Prostate gland (tissue), 2 donors: ENCODE measurements at regions not wholly inside any gene's neighbourhood (a gene's known extent, or its start where the extent isn't known, plus 50 kb on each side); places are given as distances from the start of the nearest gene placed in this dataset.
"Not testable (repeated sequence)": the region's sequence is repeated elsewhere in the genome, so short reads cannot be mapped to it uniquely, and the experiment has no call there.

ENCODE experiments used
- DNase-seq: peaks from one replicate; pipeline ENCODE4 v3.0.0-alpha.2; 2019; ENCODE audit warnings: low spot score
- H3K27ac ChIP-seq, 2 donors: fragments of 200-600 bp; sonication (generic); 2 replicates each; pipeline ENCODE4 v1.5.1; 2017 to 2019
- H3K27me3 ChIP-seq: fragments of 200-600 bp; sonication (generic); replicated peaks from 2 replicates; pipeline ENCODE4 v1.5.1; 2019; ENCODE audit not compliant: insufficient read depth
- H3K36me3 ChIP-seq, 2 donors: fragments of 200-600 bp; sonication (generic); 1 replicate in 1 of 2; 2 replicates in 1 of 2; pipeline versions ENCODE4 v1.5.1 to v1.8.1; 2017 to 2019
- H3K4me1 ChIP-seq: fragments of 200-600 bp; sonication (generic); replicated peaks from 2 replicates; pipeline ENCODE4 v1.5.1; 2019
- H3K4me3 ChIP-seq, 2 donors: fragments of 200-600 bp; sonication (generic); 2 replicates each; pipeline ENCODE4 v1.5.1; 2017 to 2019
- H3K9me3 ChIP-seq: fragments of 200-600 bp; sonication (generic); 2 replicates; pipeline ENCODE4 v1.5.1; 2017
- POLR2A ChIP-seq: fragments of 450-650 bp; IDR thresholded peaks from one replicate; pipeline ENCODE4 v1.6.1; 2016; ENCODE audit warnings: antibody characterized with exemption, mild to moderate bottlenecking
- POLR2AphosphoS5 ChIP-seq: sonication (generic); formaldehyde crosslinking; IDR thresholded peaks from one replicate; pipeline ENCODE4 v1.6.1; 2017; ENCODE audit warnings: antibody characterized with exemption
- WGBS: methylation state at CpG from one replicate; pipeline ENCODE4 v1.1.5; 2018; 5-methylcytosine and 5-hydroxymethylcytosine counted together
- intact Hi-C: fragments of 100-400 bp; cut with DNase I; formaldehyde crosslinking; loops from one replicate; pipeline ENCODE4 v1.14.2; 2022
- TF ChIP-seq, protein P1 (sequence below), 4 experiments: fragments of 200-600 bp in 2 of 4; fragments of 450-650 bp in 2 of 4; sonication (generic) in 2 of 4; IDR thresholded peaks; 1 replicate in 3 of 4; 2 replicates in 1 of 4; pipeline ENCODE4 v1.5.1; 2016 to 2019; ENCODE audit warnings: antibody characterized with exemption in 4 of 4, mild to moderate bottlenecking in 2 of 4, moderate library complexity in 2 of 4

GRCh38 chr4:117700111-117700892, 334.0 kb upstream of the NDST3 start:
- H3K4me1 ChIP-seq, result no peaks in the 10 kb centered on the region
- no peak overlapping the region for H3K27ac ChIP-seq
- DNase-seq, result no peak
- 92% methylated on average over 3 of the region's 3 CpGs for WGBS
- no peak overlapping the region for H3K4me3 ChIP-seq
- no peaks in the 10 kb centered on the region for H3K9me3 ChIP-seq
- no peaks in the 10 kb centered on the region for H3K27me3 ChIP-seq
- H3K36me3 ChIP-seq, result no peaks in the 10 kb centered on the region
- intact Hi-C loops, result no loop called here
- TF ChIP-seq, protein P1, sequence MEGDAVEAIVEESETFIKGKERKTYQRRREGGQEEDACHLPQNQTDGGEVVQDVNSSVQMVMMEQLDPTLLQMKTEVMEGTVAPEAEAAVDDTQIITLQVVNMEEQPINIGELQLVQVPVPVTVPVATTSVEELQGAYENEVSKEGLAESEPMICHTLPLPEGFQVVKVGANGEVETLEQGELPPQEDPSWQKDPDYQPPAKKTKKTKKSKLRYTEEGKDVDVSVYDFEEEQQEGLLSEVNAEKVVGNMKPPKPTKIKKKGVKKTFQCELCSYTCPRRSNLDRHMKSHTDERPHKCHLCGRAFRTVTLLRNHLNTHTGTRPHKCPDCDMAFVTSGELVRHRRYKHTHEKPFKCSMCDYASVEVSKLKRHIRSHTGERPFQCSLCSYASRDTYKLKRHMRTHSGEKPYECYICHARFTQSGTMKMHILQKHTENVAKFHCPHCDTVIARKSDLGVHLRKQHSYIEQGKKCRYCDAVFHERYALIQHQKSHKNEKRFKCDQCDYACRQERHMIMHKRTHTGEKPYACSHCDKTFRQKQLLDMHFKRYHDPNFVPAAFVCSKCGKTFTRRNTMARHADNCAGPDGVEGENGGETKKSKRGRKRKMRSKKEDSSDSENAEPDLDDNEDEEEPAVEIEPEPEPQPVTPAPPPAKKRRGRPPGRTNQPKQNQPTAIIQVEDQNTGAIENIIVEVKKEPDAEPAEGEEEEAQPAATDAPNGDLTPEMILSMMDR (IDR thresholded peaks at IDR 0.05), result no peak

GRCh38 chr4:117702353-117702752, 331.9 kb upstream of the NDST3 start:
- intact Hi-C loops, result no loop called here
- WGBS, result 48% methylated on average over 3 of the region's 3 CpGs
- no peak for DNase-seq

DNA sequence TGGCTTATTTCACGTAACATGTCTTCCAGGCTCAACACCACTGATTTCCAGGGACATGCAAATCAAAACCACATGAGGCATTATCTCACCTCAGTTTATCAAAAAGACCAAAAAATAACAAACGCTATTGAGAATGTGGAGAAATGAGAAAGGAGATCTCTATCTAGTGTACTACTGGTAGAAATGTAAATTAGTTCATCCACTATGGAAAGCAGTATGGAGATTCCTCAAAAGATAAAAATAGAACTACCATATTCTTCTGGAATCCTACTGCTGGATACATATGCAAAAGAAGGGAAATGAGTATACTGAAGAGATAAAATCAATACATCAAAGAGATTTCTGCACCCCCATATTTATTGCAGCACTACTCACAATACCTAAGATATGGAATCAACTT, 329.6 kb upstream of the NDST3 start:
- no peak overlapping the region for H3K4me3 ChIP-seq
- no peaks in the 10 kb centered on the region for H3K4me1 ChIP-seq
- no peak for DNase-seq
- H3K27ac ChIP-seq, result no peak overlapping the region
- H3K9me3 ChIP-seq, result no peaks in the 10 kb centered on the region
- 68% methylated on average over 2 of the region's 2 CpGs for WGBS
- TF ChIP-seq POLR2A (no peak), POLR2AphosphoS5 (no peak)
- TF ChIP-seq, protein P1 (IDR thresholded peaks at IDR 0.05), result no peak
- intact Hi-C loops, result no loop called here
- no peaks in the 10 kb centered on the region for H3K36me3 ChIP-seq
- no peaks in the 10 kb centered on the region for H3K27me3 ChIP-seq

More at GRCh38 chr4:117702353-117702752, 331.9 kb upstream of the NDST3 start:
- H3K27ac ChIP-seq, result no peak overlapping the region
- H3K4me1 ChIP-seq, result no peaks in the 10 kb centered on the region
- no peak for TF ChIP-seq POLR2AphosphoS5
- TF ChIP-seq POLR2A, result no peak
- TF ChIP-seq, protein P1 (IDR thresholded peaks at IDR 0.05), result no peak
- no peak overlapping the region for H3K4me3 ChIP-seq
- no peaks in the 10 kb centered on the region for H3K27me3 ChIP-seq
- no peaks in the 10 kb centered on the region for H3K36me3 ChIP-seq
- H3K9me3 ChIP-seq, result no peaks in the 10 kb centered on the region

DNA sequence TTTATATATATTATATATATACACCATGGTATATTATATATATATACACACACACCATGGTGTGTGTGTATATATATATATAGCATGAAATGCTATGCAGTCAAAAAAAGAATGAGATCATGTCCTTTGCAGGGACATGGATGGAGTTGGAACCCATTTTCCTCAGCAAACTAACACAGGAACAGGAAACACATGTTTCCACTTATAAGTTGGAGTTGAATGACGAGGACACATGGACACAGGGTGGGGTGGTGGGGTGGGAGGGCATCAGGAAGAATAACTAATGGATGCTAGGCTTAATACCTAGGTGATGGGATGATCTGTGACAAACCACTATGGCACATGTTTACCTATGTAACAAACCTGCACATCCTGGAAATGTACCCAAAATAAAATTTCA, 293.6 kb upstream of the NDST3 start:
- Histone ChIP-seq H3K4me3 (no peak overlapping the region), H3K27ac (no peak overlapping the region), H3K27me3 (no peaks in the 10 kb centered on the region), H3K4me1 (no peaks in the 10 kb centered on the region), H3K36me3 (no peaks in the 10 kb centered on the region), H3K9me3 (no peaks in the 10 kb centered on the region)
- 50% methylated on average over 1 of the region's 1 CpG for WGBS
- intact Hi-C loops, result no loop called here
- no peak for TF ChIP-seq POLR2AphosphoS5
- TF ChIP-seq, protein P1 (IDR thresholded peaks at IDR 0.05), result no peak
- no peak for DNase-seq

GRCh38 chr4:117745379-117745778, 288.9 kb upstream of the NDST3 start:
- not testable (repeated sequence) for H3K4me3 ChIP-seq

More at GRCh38 chr4:117745379-117745778, 288.9 kb upstream of the NDST3 start:
- H3K27ac ChIP-seq, intact Hi-C loops, H3K27me3 ChIP-seq, DNase-seq, H3K4me1 ChIP-seq, H3K36me3 ChIP-seq, H3K9me3 ChIP-seq: not testable (repeated sequence)
- 97% methylated on average over 1 of the region's 1 CpG for WGBS
